Neuronal stem cell (in vitro differentiated cells): ENCODE measurements at regions not wholly inside any gene's neighbourhood (a gene's known extent, or its start where the extent isn't known, plus 50 kb on each side); places are given as distances from the start of the nearest gene placed in this dataset.

Experiments used
- DNase-seq: peaks from one replicate; pipeline ENCODE4 v3.0.0-alpha.2; 2013; ENCODE audit warnings: low spot score
- H2AFZ ChIP-seq: one replicate; pipeline ENCODE4 v1.6.1; 2013; ENCODE audit warnings: mild to moderate bottlenecking, low read length, inconsistent platforms
- H2AK5ac ChIP-seq: 2 replicates; pipeline ENCODE4 v1.6.1; 2013; ENCODE audit warnings: low read depth, mild to moderate bottlenecking, inconsistent platforms, low read length, moderate library complexity, mixed read lengths
- H2BK120ac ChIP-seq: 2 replicates; pipeline ENCODE4 v1.6.1; 2013; ENCODE audit warnings: low read depth, mild to moderate bottlenecking, inconsistent platforms, low read length, moderate library complexity, mixed read lengths
- H2BK12ac ChIP-seq: one replicate; pipeline ENCODE4 v1.6.1; 2013; ENCODE audit warnings: low read length, inconsistent platforms
- H2BK15ac ChIP-seq: 2 replicates; pipeline ENCODE4 v1.6.1; 2013; ENCODE audit warnings: mild to moderate bottlenecking, low read length, inconsistent platforms, mixed read lengths
- H2BK5ac ChIP-seq: one replicate; pipeline ENCODE4 v1.6.1; 2013; ENCODE audit warnings: inconsistent platforms, mild to moderate bottlenecking, low read length, moderate library complexity
- H3K14ac ChIP-seq: one replicate; pipeline ENCODE4 v1.6.1; 2013; ENCODE audit warnings: low read length, inconsistent platforms
- H3K18ac ChIP-seq: 2 replicates; pipeline ENCODE4 v1.6.1; 2013; ENCODE audit warnings: low read length, inconsistent platforms
- H3K23ac ChIP-seq: 2 replicates; pipeline ENCODE4 v1.6.1; 2013; ENCODE audit warnings: low read depth, mild to moderate bottlenecking, mixed read lengths, low read length, inconsistent platforms; ENCODE audit not compliant: poor library complexity
- H3K27ac ChIP-seq: replicated peaks from 3 replicates; pipeline ENCODE4 v1.5.1; 2013; ENCODE audit warnings: low read length, inconsistent platforms
- H3K27me3 ChIP-seq, 3 experiments: 2 replicates each; pipeline ENCODE4 v1.6.1; 2013; ENCODE audit warnings: low read length in 3 of 3, mild to moderate bottlenecking in 2 of 3, inconsistent platforms in 1 of 3, low read depth in 1 of 3, mixed read lengths in 1 of 3, moderate library complexity in 1 of 3; ENCODE audit not compliant: control insufficient read depth in 3 of 3, insufficient read depth in 3 of 3
- H3K36me3 ChIP-seq, 2 donors: replicated peaks in 1 of 2; 2 replicates each; pipeline ENCODE4 v1.6.1; 2013; ENCODE audit warnings: low read length in 2 of 2; ENCODE audit not compliant: control insufficient read depth in 2 of 2, insufficient read depth in 2 of 2
- H3K4ac ChIP-seq: 2 replicates; pipeline ENCODE4 v1.6.1; 2013; ENCODE audit warnings: inconsistent platforms, mild to moderate bottlenecking, low read length, moderate library complexity
- H3K4me1 ChIP-seq, 2 donors: 1 replicate in 1 of 2; 2 replicates in 1 of 2; pipeline ENCODE4 v1.6.1; 2013; ENCODE audit warnings: low read length in 2 of 2, low read depth in 1 of 2; ENCODE audit not compliant: control insufficient read depth in 2 of 2, insufficient read depth in 1 of 2
- H3K4me2 ChIP-seq: one replicate; pipeline ENCODE4 v1.6.1; 2013; ENCODE audit warnings: mild to moderate bottlenecking, low read length, inconsistent platforms; ENCODE audit not compliant: insufficient read depth, poor library complexity, severe bottlenecking
- H3K4me3 ChIP-seq, 2 donors: 2 replicates each; pipeline ENCODE4 v1.5.1; 2013; ENCODE audit warnings: low read length in 2 of 2, mild to moderate bottlenecking in 2 of 2, inconsistent platforms in 1 of 2, moderate library complexity in 1 of 2
- H3K79me1 ChIP-seq: one replicate; pipeline ENCODE4 v1.6.1; 2013; ENCODE audit warnings: low read depth, mild to moderate bottlenecking, inconsistent platforms, low read length, moderate library complexity
- H3K9ac ChIP-seq: one replicate; pipeline ENCODE4 v1.6.1; 2013; ENCODE audit warnings: mild to moderate bottlenecking, low read depth, low read length, inconsistent platforms; ENCODE audit not compliant: poor library complexity
- H3K9me3 ChIP-seq, 2 donors: replicated peaks in 1 of 2; 2 replicates each; pipeline versions ENCODE3 to v1.6.1; 2013; ENCODE audit warnings: low read length in 2 of 2, mild to moderate bottlenecking in 2 of 2, inconsistent platforms in 1 of 2, low read depth in 1 of 2, mixed read lengths in 1 of 2, moderate library complexity in 1 of 2; ENCODE audit not compliant: control insufficient read depth in 2 of 2, insufficient read depth in 1 of 2
- H4K8ac ChIP-seq: one replicate; pipeline ENCODE4 v1.6.1; 2013; ENCODE audit warnings: low read depth, mild to moderate bottlenecking, inconsistent platforms, low read length, moderate library complexity
- H4K91ac ChIP-seq: one replicate; pipeline ENCODE4 v1.6.1; 2013; ENCODE audit warnings: low read length, low read depth, mild to moderate bottlenecking, inconsistent platforms; ENCODE audit not compliant: poor library complexity
- WGBS, 2 donors: extraction: QIAGEN DNeasy Blood & Tissue Kit; methylation state at CpG; one replicate each; pipeline ENCODE4 v1.1.7; 2013; ENCODE audit warnings: missing lambda C conversion rate in 2 of 2, mixed read lengths in 1 of 2; ENCODE audit not compliant: insufficient read length in 2 of 2, insufficient replicate concordance in 1 of 2; ENCODE audit errors: extremely low coverage in 2 of 2; 5-methylcytosine and 5-hydroxymethylcytosine counted together

DNA sequence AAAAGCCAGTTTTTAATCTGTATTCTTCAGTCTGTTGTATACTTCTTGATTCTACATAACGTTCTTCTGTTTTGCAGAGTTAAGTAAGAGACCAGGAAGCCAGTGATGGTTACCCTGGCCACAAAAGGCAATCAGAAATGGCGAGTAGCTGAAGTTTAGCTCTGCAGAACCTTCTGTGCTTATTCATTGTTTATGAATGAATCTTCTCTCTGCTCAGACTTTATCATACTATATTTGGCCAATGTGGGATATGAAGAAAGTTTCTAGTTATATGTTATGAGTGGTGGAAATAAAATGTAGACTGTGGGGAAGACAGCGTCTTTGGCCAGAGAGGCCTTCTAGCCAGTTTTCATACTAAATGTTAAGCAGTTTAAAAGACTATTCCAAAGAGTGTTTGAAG lies 249.9 kb upstream of the RGS6 start:
- no peak overlapping the region for H2AK5ac ChIP-seq
- H3K4me2 ChIP-seq: no peak overlapping the region
- H3K14ac ChIP-seq: no peak overlapping the region
- no peak overlapping the region for H2AFZ ChIP-seq
- H4K91ac ChIP-seq: no peak overlapping the region
- H2BK15ac ChIP-seq: no peak overlapping the region
- H3K23ac ChIP-seq: no peak overlapping the region
- H3K36me3 ChIP-seq: peaks cover 6 to 24% of the 10 kb centered on the region in 2 donors
- no peaks in the 10 kb centered on the region for H3K27me3 ChIP-seq
- no peak overlapping the region for H2BK5ac ChIP-seq
- peaks cover 0 to 5% of the 10 kb centered on the region in 2 donors for H3K4me1 ChIP-seq
- WGBS, 2 donors: no CpG with 5 or more reads among the region's 3 CpGs
- no peak overlapping the region for H3K9ac ChIP-seq
- no peaks in the 10 kb centered on the region for H3K9me3 ChIP-seq
- no peak overlapping the region for H2BK12ac ChIP-seq
- H3K4me3 ChIP-seq: no peak overlapping the region
- H3K4ac ChIP-seq: no peak overlapping the region
- no peak overlapping the region for H3K18ac ChIP-seq
- DNase-seq: no peak
- no peaks in the 10 kb centered on the region for H3K79me1 ChIP-seq
- H3K27ac ChIP-seq: no peak overlapping the region
- H2BK120ac ChIP-seq: no peak overlapping the region
- no peak overlapping the region for H4K8ac ChIP-seq

GRCh38 chr14:71684323-71684722 lies 247.9 kb upstream of the RGS6 start:
- no peak overlapping the region for H2AFZ ChIP-seq
- H3K79me1 ChIP-seq: no peaks in the 10 kb centered on the region
- WGBS, 2 donors: no CpG with 5 or more reads among the region's 15 CpGs

GRCh38 chr14:71686677-71687076 lies 245.6 kb upstream of the RGS6 start:
- no peak overlapping the region for H4K91ac ChIP-seq
- H3K27ac ChIP-seq: no peak overlapping the region
- H2BK120ac ChIP-seq: no peak overlapping the region
- WGBS, 2 donors: no CpG with 5 or more reads among the region's 5 CpGs
- H3K36me3 ChIP-seq: peaks cover 10 to 39% of the 10 kb centered on the region in 2 donors
- H4K8ac ChIP-seq: no peak overlapping the region
- H3K18ac ChIP-seq: no peak overlapping the region
- H3K79me1 ChIP-seq: no peaks in the 10 kb centered on the region
- H2AFZ ChIP-seq: no peak overlapping the region
- no peaks in the 10 kb centered on the region for H3K9me3 ChIP-seq
- H3K23ac ChIP-seq: no peak overlapping the region
- H3K4me3 ChIP-seq: no peak overlapping the region
- no peaks in the 10 kb centered on the region for H3K4me1 ChIP-seq
- H3K14ac ChIP-seq: no peak overlapping the region
- no peak overlapping the region for H2BK12ac ChIP-seq
- DNase-seq: no peak
- no peak overlapping the region for H2BK5ac ChIP-seq
- H3K9ac ChIP-seq: no peak overlapping the region
- no peaks in the 10 kb centered on the region for H3K27me3 ChIP-seq
- H2BK15ac ChIP-seq: no peak overlapping the region
- no peak overlapping the region for H2AK5ac ChIP-seq
- H3K4ac ChIP-seq: no peak overlapping the region
- H3K4me2 ChIP-seq: no peak overlapping the region

More at GRCh38 chr14:71684323-71684722, 247.9 kb upstream of the RGS6 start:
- H3K9me3 ChIP-seq: no peaks in the 10 kb centered on the region
- H3K23ac ChIP-seq: no peak overlapping the region
- no peak overlapping the region for H4K91ac ChIP-seq
- H3K27me3 ChIP-seq: no peaks in the 10 kb centered on the region
- H4K8ac ChIP-seq: no peak overlapping the region
- H3K36me3 ChIP-seq: peaks cover 6 to 31% of the 10 kb centered on the region in 2 donors
- no peak overlapping the region for H2AK5ac ChIP-seq
- H2BK15ac ChIP-seq: no peak overlapping the region
- no peak for DNase-seq
- peak overlapping the region in 1 of 2 donors; percentile 57 for H3K4me3 ChIP-seq
- H3K27ac ChIP-seq: no peak overlapping the region
- H3K18ac ChIP-seq: peak overlapping the region; percentile 22
- H3K14ac ChIP-seq: no peak overlapping the region
- no peak overlapping the region for H2BK12ac ChIP-seq
- H3K4me1 ChIP-seq: peaks cover 0 to 5% of the 10 kb centered on the region in 2 donors
- H3K4ac ChIP-seq: no peak overlapping the region
- no peak overlapping the region for H2BK120ac ChIP-seq
- H3K4me2 ChIP-seq: no peak overlapping the region
- no peak overlapping the region for H2BK5ac ChIP-seq
- H3K9ac ChIP-seq: no peak overlapping the region

DNA sequence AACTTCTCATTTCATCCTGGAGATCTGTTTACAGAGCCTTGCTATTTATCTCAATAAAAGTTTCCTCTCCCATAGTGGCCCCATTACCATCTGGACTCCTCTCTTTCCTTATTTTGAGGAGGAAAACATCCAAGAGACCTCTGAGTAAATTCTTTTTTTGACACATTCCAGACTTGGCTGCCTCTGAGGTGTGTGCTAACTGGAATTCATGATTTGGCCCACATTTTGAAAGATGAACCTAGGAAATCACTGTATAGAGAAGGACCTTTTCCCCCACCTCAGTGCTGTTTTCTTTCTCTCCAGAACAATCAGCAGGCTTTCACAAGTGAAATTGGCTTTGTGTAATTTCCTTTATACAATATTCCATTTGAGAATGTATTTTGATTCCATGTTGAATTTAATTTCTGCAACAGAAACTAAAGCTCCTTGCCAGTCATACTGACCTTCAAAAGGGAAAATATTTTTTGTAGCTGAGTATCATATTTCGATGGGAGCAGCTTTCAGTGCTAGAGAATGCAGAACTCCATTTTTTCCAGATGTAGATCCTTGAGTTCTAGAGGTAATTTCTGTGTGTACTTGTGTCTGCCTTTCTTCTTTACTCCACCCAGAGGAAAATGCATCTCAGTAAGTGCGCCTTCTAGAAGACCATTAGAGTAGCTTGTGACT lies 244.9 kb upstream of the RGS6 start:
- no peak overlapping the region for H3K4ac ChIP-seq
- no peak overlapping the region for H2AFZ ChIP-seq
- no peak overlapping the region for H3K4me3 ChIP-seq
- H3K23ac ChIP-seq: no peak overlapping the region
- no peaks in the 10 kb centered on the region for H3K79me1 ChIP-seq
- no peak overlapping the region for H3K4me2 ChIP-seq
- H2BK15ac ChIP-seq: no peak overlapping the region
- H3K9ac ChIP-seq: no peak overlapping the region
- no peaks in the 10 kb centered on the region for H3K9me3 ChIP-seq
- no peak overlapping the region for H2BK12ac ChIP-seq
- H3K27ac ChIP-seq: no peak overlapping the region
- no peak overlapping the region for H4K91ac ChIP-seq
- H3K4me1 ChIP-seq: no peaks in the 10 kb centered on the region
- WGBS, 2 donors: no CpG with 5 or more reads among the region's 2 CpGs
- H2BK120ac ChIP-seq: no peak overlapping the region
- H2BK5ac ChIP-seq: no peak overlapping the region
- no peak overlapping the region for H4K8ac ChIP-seq
- H2AK5ac ChIP-seq: no peak overlapping the region
- no peak overlapping the region for H3K14ac ChIP-seq
- DNase-seq: no peak
- peaks cover 10 to 39% of the 10 kb centered on the region in 2 donors for H3K36me3 ChIP-seq
- no peak overlapping the region for H3K18ac ChIP-seq
- H3K27me3 ChIP-seq: no peaks in the 10 kb centered on the region
